Right lobe of liver (tissue), 6 donors: ENCODE measurements at regions not wholly inside any gene's neighbourhood (a gene's known extent, or its start where the extent isn't known, plus 50 kb on each side); places are given as distances from the start of the nearest gene placed in this dataset.

Source experiments
- ATAC-seq, 4 donors: fragments of 200-7000 bp; cut with Tn5 transposase; one replicate each; pipeline ENCODE4 v1.9.1; 2020; ENCODE audit warnings: mild to moderate bottlenecking in 4 of 4, moderate library complexity in 4 of 4
- DNase-seq, 3 donors: peaks; one replicate each; pipeline ENCODE4 v3.0.0-alpha.2; 2020
- H3K27ac ChIP-seq, 3 donors: fragments of 200-600 bp; one replicate each; pipeline ENCODE4 v1.8.0; 2022
- H3K27me3 ChIP-seq, 2 donors: fragments of 200-600 bp; one replicate each; pipeline ENCODE4 v1.8.0; 2022
- H3K36me3 ChIP-seq, 4 donors: fragments of 200-600 bp; sonication (generic) in 1 of 4; one replicate each; pipeline versions ENCODE4 v1.5.1 to v1.8.0; 2017 to 2022; ENCODE audit warnings: control low read depth in 1 of 4
- H3K4me1 ChIP-seq, 4 donors: fragments of 200-600 bp; sonication (generic) in 1 of 4; one replicate each; pipeline versions ENCODE4 v1.5.1 to v1.8.0; 2017 to 2022; ENCODE audit warnings: control low read depth in 1 of 4
- H3K4me3 ChIP-seq, 3 donors: fragments of 200-600 bp; one replicate each; pipeline ENCODE4 v1.8.0; 2022
- H3K9me3 ChIP-seq, 4 donors: fragments of 200-600 bp; sonication (generic) in 1 of 4; one replicate each; pipeline versions ENCODE4 v1.5.1 to v1.8.0; 2017 to 2022; ENCODE audit warnings: control low read depth in 1 of 4
- CTCF ChIP-seq, 4 donors: fragments of 200-600 bp in 3 of 4; fragments of 450-650 bp in 1 of 4; IDR thresholded peaks; one replicate each; pipeline versions ENCODE4 v1.5.1 to v1.8.0; 2016 to 2022; ENCODE audit warnings: antibody characterized with exemption in 4 of 4, mild to moderate bottlenecking in 2 of 4
- POLR2A ChIP-seq: fragments of 450-650 bp; IDR thresholded peaks from one replicate; pipeline ENCODE4 v1.6.1; 2017; ENCODE audit warnings: antibody characterized with exemption, mild to moderate bottlenecking
- WGBS: methylation state at CpG from one replicate; pipeline ENCODE4 v1.1.6; 2018; ENCODE audit warnings: low coverage, low lambda C conversion rate; ENCODE audit not compliant: insufficient coverage; ENCODE audit errors: missing lambda C conversion rate; 5-methylcytosine and 5-hydroxymethylcytosine counted together
- intact Hi-C, 2 donors: fragments of 100-400 bp; cut with DNase I; formaldehyde crosslinking; loops; one replicate each; pipeline versions ENCODE4 v1.11.2 to v1.14.1; 2022
- donor health status: DM: no; HTN: yes; CAD: no.
- donor health status: DM: no; HTN: no; CAD: no.
- donor health status: DM: no; HTN: no; CAD: no.
- donor health status: DM: no; HTN: yes; CAD: no.
- donor health status: DM: no; HTN: yes; CAD: no.

- TF ChIP-seq CTCF (IDR thresholded peaks at IDR 0.05) (no peak), POLR2A (no peak)
- ATAC-seq (no peak), DNase-seq (no peak)
- H3K27ac ChIP-seq = no peak overlapping the region
- no peaks in the 10 kb centered on the region for H3K4me1 ChIP-seq
- intact Hi-C loops = no loop called here
- no peaks in the 10 kb centered on the region for H3K9me3 ChIP-seq
- 75% methylated on average over 4 of the region's 4 CpGs for WGBS
- H3K36me3 ChIP-seq = no peaks in the 10 kb centered on the region
- no peaks in the 10 kb centered on the region for H3K27me3 ChIP-seq
- H3K4me3 ChIP-seq = no peak overlapping the region
These were observed 300.0 kb downstream of the DIRAS2 start for GRCh38 chr9:90342607-90343006.

GRCh38 chr9:90343366-90343765 lies 299.3 kb downstream of the DIRAS2 start:
- ATAC-seq (no peak), DNase-seq (no peak)
- intact Hi-C loops = no loop called here
- Histone ChIP-seq H3K36me3 (no peaks in the 10 kb centered on the region), H3K4me1 (no peaks in the 10 kb centered on the region), H3K27ac (no peak overlapping the region), H3K4me3 (no peak overlapping the region), H3K27me3 (no peaks in the 10 kb centered on the region), H3K9me3 (no peaks in the 10 kb centered on the region)
- no peak for TF ChIP-seq CTCF (IDR thresholded peaks at IDR 0.05)
- no peak for TF ChIP-seq POLR2A
- WGBS = 62% methylated on average over 3 of the region's 3 CpGs

GRCh38 chr9:90343991-90344390 lies 298.6 kb downstream of the DIRAS2 start:
- Histone ChIP-seq H3K9me3 (no peaks in the 10 kb centered on the region), H3K27ac (no peak overlapping the region), H3K4me3 (no peak overlapping the region), H3K4me1 (no peaks in the 10 kb centered on the region), H3K27me3 (no peaks in the 10 kb centered on the region), H3K36me3 (no peaks in the 10 kb centered on the region)
- no peak for DNase-seq
- intact Hi-C loops = no loop called here
- TF ChIP-seq POLR2A (no peak), CTCF (IDR thresholded peaks at IDR 0.05) (no peak)
- 55% methylated on average over 1 of the region's 1 CpG for WGBS
- ATAC-seq = no peak

- Histone ChIP-seq H3K9me3 (no peaks in the 10 kb centered on the region), H3K4me3 (no peak overlapping the region), H3K36me3 (peaks cover 0 to 3% (median 0%) of the 10 kb centered on the region in 4 donors), H3K27ac (no peak overlapping the region), H3K27me3 (no peaks in the 10 kb centered on the region), H3K4me1 (no peaks in the 10 kb centered on the region)
- intact Hi-C loops = no loop called here
- no peak for TF ChIP-seq POLR2A
- TF ChIP-seq CTCF (IDR thresholded peaks at IDR 0.05) = no peak
- 43% methylated on average over 2 of the region's 2 CpGs for WGBS
- no peak for DNase-seq
- ATAC-seq = no peak
These were observed 277.0 kb downstream of the DIRAS2 start for GRCh38 chr9:90365666-90366065.

- no peak overlapping the region for H3K27ac ChIP-seq
- H3K4me1 ChIP-seq = no peaks in the 10 kb centered on the region
- peaks cover 0 to 4% (median 0%) of the 10 kb centered on the region in 4 donors for H3K36me3 ChIP-seq
- H3K4me3 ChIP-seq = no peak overlapping the region
- no peak for DNase-seq
- no peaks in the 10 kb centered on the region for H3K9me3 ChIP-seq
- peak in 1 of 4 donors; percentile 26 for ATAC-seq
- no peak for TF ChIP-seq POLR2A
- TF ChIP-seq CTCF (IDR thresholded peaks at IDR 0.05) = no peak
- intact Hi-C loops = no loop called here
- no peaks in the 10 kb centered on the region for H3K27me3 ChIP-seq
These were observed 274.4 kb downstream of the DIRAS2 start for GRCh38 chr9:90368241-90368640.
